Activated naive CD8-positive, alpha-beta T cell treated with anti-CD3 and anti-CD28 coated beads, Interleukin-2, amount 10 ng/mL, durations not matched to agents 7 days and 5 days (primary cell): ENCODE measurements at regions not wholly inside any gene's neighbourhood (a gene's known extent, or its start where the extent isn't known, plus 50 kb on each side); places are given as distances from the start of the nearest gene placed in this dataset.

Experiments used
- ATAC-seq: fragments of 150-1000 bp; cut with Tn5 transposase; one replicate; pipeline ENCODE4 v1.10.0; 2021; ENCODE audit warnings: low read depth, moderate library complexity
- POLR2A ChIA-PET: fragments of 350-600 bp; sonication (Branson Sonifier 250); formaldehyde crosslinking; loops from one replicate; lab custom pipeline; 2021; ENCODE audit warnings: antibody characterized with exemption; lab: Charles Lee
- DNase-seq: peaks from one replicate; pipeline ENCODE4 v3.0.0; 2021
- H3K27ac Mint-ChIP-seq: one replicate; pipeline ENCODE4 v1.8.0; 2022; ENCODE audit warnings: mild to moderate bottlenecking, mixed read lengths
- H3K27me3 Mint-ChIP-seq: one replicate; pipeline ENCODE4 v1.8.0; 2022; ENCODE audit warnings: mild to moderate bottlenecking, moderate library complexity, mixed read lengths
- H3K36me3 Mint-ChIP-seq: one replicate; pipeline ENCODE4 v1.8.0; 2021; ENCODE audit warnings: mild to moderate bottlenecking, mixed read lengths
- H3K4me1 Mint-ChIP-seq: one replicate; pipeline ENCODE4 v1.8.0; 2021; ENCODE audit warnings: mixed read lengths
- H3K4me3 Mint-ChIP-seq: one replicate; pipeline ENCODE4 v1.8.0; 2022; ENCODE audit warnings: mild to moderate bottlenecking, moderate library complexity, mixed read lengths
- H3K9me3 Mint-ChIP-seq: one replicate; pipeline ENCODE4 v1.8.0; 2021; ENCODE audit warnings: mixed read lengths

GRCh38 chr5:89988998-89989655 is 420.4 kb downstream of the CETN3 start:
- ATAC-seq, result no peak
- Mint-ChIP-seq H3K4me1 (no peaks in the 10 kb centered on the region), H3K27ac (no peak overlapping the region), H3K27me3 (no peaks in the 10 kb centered on the region), H3K9me3 (no peaks in the 10 kb centered on the region), H3K4me3 (no peak overlapping the region), H3K36me3 (no peaks in the 10 kb centered on the region)
- POLR2A ChIA-PET, result no interaction called here
- DNase-seq, result no peak

- no peaks in the 10 kb centered on the region for H3K4me1 Mint-ChIP-seq
- POLR2A ChIA-PET, result no interaction called here
- no peaks in the 10 kb centered on the region for H3K36me3 Mint-ChIP-seq
These were observed 421.3 kb downstream of the CETN3 start for GRCh38 chr5:89988129-89988810.

GRCh38 chr5:89983216-89983615 is 426.3 kb downstream of the CETN3 start:
- no peak overlapping the region for H3K4me3 Mint-ChIP-seq
- no peaks in the 10 kb centered on the region for H3K36me3 Mint-ChIP-seq
- H3K27me3 Mint-ChIP-seq, result no peaks in the 10 kb centered on the region
- POLR2A ChIA-PET, result no interaction called here
- H3K9me3 Mint-ChIP-seq, result peaks cover 1% of the 10 kb centered on the region
- DNase-seq, result no peak
- H3K27ac Mint-ChIP-seq, result no peak overlapping the region
- no peaks in the 10 kb centered on the region for H3K4me1 Mint-ChIP-seq
- no peak for ATAC-seq

More at GRCh38 chr5:89988129-89988810, 421.3 kb downstream of the CETN3 start:
- no peak overlapping the region for H3K4me3 Mint-ChIP-seq
- H3K27me3 Mint-ChIP-seq, result no peaks in the 10 kb centered on the region
- DNase-seq (no peak), ATAC-seq (no peak)
- no peak overlapping the region for H3K27ac Mint-ChIP-seq
- no peaks in the 10 kb centered on the region for H3K9me3 Mint-ChIP-seq

- H3K9me3 Mint-ChIP-seq, result peaks cover 1% of the 10 kb centered on the region
- no peak for ATAC-seq
- H3K4me1 Mint-ChIP-seq, result no peaks in the 10 kb centered on the region
- no peaks in the 10 kb centered on the region for H3K36me3 Mint-ChIP-seq
- H3K27me3 Mint-ChIP-seq, result no peaks in the 10 kb centered on the region
- POLR2A ChIA-PET, result no interaction called here
- DNase-seq, result no peak
- H3K4me3 Mint-ChIP-seq, result no peak overlapping the region
- H3K27ac Mint-ChIP-seq, result no peak overlapping the region
These were observed 427.4 kb downstream of the CETN3 start for GRCh38 chr5:89981878-89982773.

- ATAC-seq, result no peak
- Mint-ChIP-seq H3K4me1 (no peaks in the 10 kb centered on the region), H3K36me3 (no peaks in the 10 kb centered on the region), H3K4me3 (no peak overlapping the region), H3K9me3 (peaks cover 1% of the 10 kb centered on the region), H3K27me3 (no peaks in the 10 kb centered on the region), H3K27ac (no peak overlapping the region)
- no peak for DNase-seq
- POLR2A ChIA-PET, result no interaction called here
These were observed 428.5 kb downstream of the CETN3 start for GRCh38 chr5:89981021-89981420.

GRCh38 chr5:89973516-89973915 is 436.0 kb downstream of the CETN3 start:
- H3K36me3 Mint-ChIP-seq, result no peaks in the 10 kb centered on the region
- H3K27ac Mint-ChIP-seq, result no peak overlapping the region
- no peaks in the 10 kb centered on the region for H3K4me1 Mint-ChIP-seq
- H3K9me3 Mint-ChIP-seq, result peaks cover 2% of the 10 kb centered on the region
- no peak for DNase-seq
- POLR2A ChIA-PET, result no interaction called here
- ATAC-seq, result no peak
- H3K27me3 Mint-ChIP-seq, result no peaks in the 10 kb centered on the region
- H3K4me3 Mint-ChIP-seq, result no peak overlapping the region

GRCh38 chr5:89972901-89973300 is 436.7 kb downstream of the CETN3 start:
- H3K27ac Mint-ChIP-seq, result no peak overlapping the region
- peaks cover 2% of the 10 kb centered on the region for H3K9me3 Mint-ChIP-seq
- no peaks in the 10 kb centered on the region for H3K27me3 Mint-ChIP-seq
- no peaks in the 10 kb centered on the region for H3K36me3 Mint-ChIP-seq
- H3K4me3 Mint-ChIP-seq, result no peak overlapping the region
- ATAC-seq (no peak), DNase-seq (no peak)
- POLR2A ChIA-PET, result no interaction called here
- no peaks in the 10 kb centered on the region for H3K4me1 Mint-ChIP-seq

- no peak for ATAC-seq
- H3K36me3 Mint-ChIP-seq, result no peaks in the 10 kb centered on the region
- POLR2A ChIA-PET, result no interaction called here
- H3K27me3 Mint-ChIP-seq, result no peaks in the 10 kb centered on the region
- H3K4me3 Mint-ChIP-seq, result no peak overlapping the region
- no peak for DNase-seq
- no peak overlapping the region for H3K27ac Mint-ChIP-seq
- no peaks in the 10 kb centered on the region for H3K9me3 Mint-ChIP-seq
- no peaks in the 10 kb centered on the region for H3K4me1 Mint-ChIP-seq
These were observed 440.6 kb downstream of the CETN3 start for GRCh38 chr5:89968958-89969381.

- POLR2A ChIA-PET, result no interaction called here
- no peaks in the 10 kb centered on the region for H3K4me1 Mint-ChIP-seq
- no peak for DNase-seq
- no peak for ATAC-seq
- no peaks in the 10 kb centered on the region for H3K36me3 Mint-ChIP-seq
- no peaks in the 10 kb centered on the region for H3K9me3 Mint-ChIP-seq
- H3K4me3 Mint-ChIP-seq, result no peak overlapping the region
- H3K27me3 Mint-ChIP-seq, result no peaks in the 10 kb centered on the region
- no peak overlapping the region for H3K27ac Mint-ChIP-seq
These were observed 441.6 kb downstream of the CETN3 start for GRCh38 chr5:89967771-89968444.

- POLR2A ChIA-PET, result no interaction called here
- Mint-ChIP-seq H3K27me3 (no peaks in the 10 kb centered on the region), H3K9me3 (no peaks in the 10 kb centered on the region), H3K36me3 (no peaks in the 10 kb centered on the region), H3K4me1 (no peaks in the 10 kb centered on the region), H3K27ac (no peak overlapping the region), H3K4me3 (no peak overlapping the region)
- ATAC-seq (no peak), DNase-seq (no peak)
These were observed 452.7 kb downstream of the CETN3 start for GRCh38 chr5:89956838-89957237.

- POLR2A ChIA-PET, result no interaction called here
- Mint-ChIP-seq H3K9me3 (no peaks in the 10 kb centered on the region), H3K4me3 (no peak overlapping the region), H3K27ac (no peak overlapping the region), H3K36me3 (no peaks in the 10 kb centered on the region), H3K27me3 (no peaks in the 10 kb centered on the region), H3K4me1 (no peaks in the 10 kb centered on the region)
- DNase-seq (no peak), ATAC-seq (no peak)
These were observed 454.6 kb downstream of the CETN3 start for GRCh38 chr5:89954916-89955315.

- H3K4me1 Mint-ChIP-seq, result no peaks in the 10 kb centered on the region
- ATAC-seq, result no peak
These were observed 457.7 kb downstream of the CETN3 start for GRCh38 chr5:89951876-89952275.

GRCh38 chr5:89950234-89950633 is 459.3 kb downstream of the CETN3 start:
- ATAC-seq (no peak), DNase-seq (no peak)
- Mint-ChIP-seq H3K27ac (no peak overlapping the region), H3K27me3 (no peaks in the 10 kb centered on the region), H3K36me3 (no peaks in the 10 kb centered on the region), H3K4me3 (no peak overlapping the region), H3K4me1 (no peaks in the 10 kb centered on the region), H3K9me3 (no peaks in the 10 kb centered on the region)
- POLR2A ChIA-PET, result no interaction called here

More at GRCh38 chr5:89951876-89952275, 457.7 kb downstream of the CETN3 start:
- Mint-ChIP-seq H3K36me3 (no peaks in the 10 kb centered on the region), H3K27ac (no peak overlapping the region), H3K9me3 (no peaks in the 10 kb centered on the region), H3K4me3 (no peak overlapping the region), H3K27me3 (no peaks in the 10 kb centered on the region)
- no peak for DNase-seq
- POLR2A ChIA-PET, result no interaction called here
